Immature natural killer cell (primary cell): ENCODE measurements at regions not wholly inside any gene's neighbourhood (a gene's known extent, or its start where the extent isn't known, plus 50 kb on each side); places are given as distances from the start of the nearest gene placed in this dataset.

Experiments used
- DNase-seq, 3 donors: peaks; one replicate each; pipeline ENCODE4 v3.0.0; 2022; ENCODE audit warnings: mixed read lengths in 1 of 3
- H3K27ac Mint-ChIP-seq, 6 donors: one replicate each; pipeline ENCODE4 v1.8.0; 2020; ENCODE audit warnings: mixed read lengths in 6 of 6, mild to moderate bottlenecking in 5 of 6, inconsistent platforms in 4 of 6, moderate library complexity in 3 of 6
- H3K27me3 Mint-ChIP-seq, 3 donors: one replicate each; pipeline ENCODE4 v1.8.0; 2020 to 2021; ENCODE audit warnings: low read depth in 3 of 3, mild to moderate bottlenecking in 3 of 3, mixed read lengths in 3 of 3, moderate library complexity in 3 of 3, inconsistent platforms in 1 of 3
- H3K36me3 Mint-ChIP-seq, 3 donors: one replicate each; pipeline ENCODE4 v1.8.0; 2020; ENCODE audit warnings: mixed read lengths in 3 of 3, inconsistent platforms in 2 of 3, mild to moderate bottlenecking in 2 of 3
- H3K4me1 Mint-ChIP-seq, 2 donors: one replicate each; pipeline ENCODE4 v1.8.0; 2020; ENCODE audit warnings: inconsistent platforms in 2 of 2, mild to moderate bottlenecking in 2 of 2, mixed read lengths in 2 of 2, moderate library complexity in 1 of 2
- H3K4me3 Mint-ChIP-seq, 5 donors: one replicate each; pipeline ENCODE4 v1.8.0; 2020; ENCODE audit warnings: mild to moderate bottlenecking in 5 of 5, mixed read lengths in 5 of 5, inconsistent platforms in 3 of 5, moderate library complexity in 3 of 5
- H3K9me3 Mint-ChIP-seq, 6 donors: one replicate each; pipeline ENCODE4 v1.8.0; 2020; ENCODE audit warnings: mild to moderate bottlenecking in 6 of 6, mixed read lengths in 6 of 6, inconsistent platforms in 4 of 6, moderate library complexity in 3 of 6

DNA sequence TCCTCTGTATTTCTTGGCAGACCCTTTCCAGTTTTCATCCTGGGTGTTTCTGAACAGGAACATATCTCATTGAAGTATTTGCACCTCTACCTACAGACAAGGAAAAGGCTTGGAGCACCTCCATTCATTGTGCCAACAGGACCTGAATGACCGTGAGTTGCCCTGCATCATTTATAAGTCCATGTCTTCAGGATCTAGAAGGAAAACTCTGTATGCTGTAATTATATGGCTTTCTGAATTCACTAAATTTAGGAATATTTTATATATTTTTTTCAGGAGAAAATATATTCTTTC lies 402.3 kb upstream of the SLC14A2 start:
- Mint-ChIP-seq H3K27ac (no peak overlapping the region), H3K27me3 (peaks cover 0 to 5% (median 5%) of the 10 kb centered on the region in 3 donors), H3K36me3 (no peaks in the 10 kb centered on the region), H3K9me3 (no peaks in the 10 kb centered on the region), H3K4me1 (no peaks in the 10 kb centered on the region), H3K4me3 (no peak overlapping the region)
- DNase-seq, result no peak

- Mint-ChIP-seq H3K27me3 (peaks cover 0 to 2% (median 0%) of the 10 kb centered on the region in 3 donors), H3K4me3 (no peak overlapping the region), H3K36me3 (peaks cover 0 to 3% (median 0%) of the 10 kb centered on the region in 3 donors), H3K27ac (no peak overlapping the region), H3K9me3 (peaks cover 0 to 3% (median 0%) of the 10 kb centered on the region in 6 donors), H3K4me1 (peaks cover 0 to 10% of the 10 kb centered on the region in 2 donors)
- no peak for DNase-seq
Observed at GRCh38 chr18:45218436-45218835, 396.8 kb upstream of the SLC14A2 start.

DNA sequence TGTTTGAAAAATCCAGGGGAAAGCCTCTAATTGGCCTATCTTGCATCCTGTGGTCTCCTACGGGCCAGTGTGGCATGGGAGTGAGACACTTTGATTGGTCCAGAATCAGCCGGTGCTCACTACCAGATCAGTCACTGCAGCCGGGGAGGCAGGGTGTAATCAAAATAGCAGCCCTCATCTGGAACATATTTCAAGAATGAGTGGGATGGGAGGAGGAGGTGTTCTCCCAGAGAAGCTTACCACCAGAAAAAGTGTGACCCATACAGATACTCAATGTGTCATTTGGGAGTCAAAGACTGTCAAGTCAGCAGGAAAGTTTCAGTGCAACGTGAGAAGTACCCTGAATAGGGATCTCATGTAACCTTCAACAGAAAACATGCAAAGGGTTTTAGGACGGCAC lies 393.9 kb upstream of the SLC14A2 start:
- H3K36me3 Mint-ChIP-seq, result peaks cover 0 to 3% (median 0%) of the 10 kb centered on the region in 3 donors
- H3K4me1 Mint-ChIP-seq, result peaks cover 0 to 10% of the 10 kb centered on the region in 2 donors
- H3K27ac Mint-ChIP-seq, result no peak overlapping the region
- peaks cover 0 to 2% (median 0%) of the 10 kb centered on the region in 3 donors for H3K27me3 Mint-ChIP-seq
- DNase-seq, result no peak
- no peak overlapping the region for H3K4me3 Mint-ChIP-seq
- H3K9me3 Mint-ChIP-seq, result peaks cover 0 to 3% (median 0%) of the 10 kb centered on the region in 6 donors

DNA sequence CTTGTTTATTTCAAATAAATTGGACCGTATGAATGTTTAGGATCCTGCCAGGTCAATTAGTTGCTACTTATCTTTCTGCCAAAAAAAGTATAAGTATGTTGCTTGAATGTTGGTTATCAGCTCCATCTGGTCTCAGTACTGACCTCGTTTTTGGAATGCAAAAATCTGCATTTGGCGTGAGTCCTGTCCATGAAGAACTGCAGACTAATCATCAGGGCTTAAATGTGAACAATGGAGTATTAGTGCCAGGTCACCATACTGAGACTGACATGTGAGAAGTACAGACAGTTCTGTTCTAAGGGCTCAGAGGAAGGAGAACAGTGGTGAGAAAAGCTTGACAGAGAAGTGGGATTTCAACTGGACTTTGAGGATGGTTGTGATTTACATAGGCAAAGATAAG lies 393.1 kb upstream of the SLC14A2 start:
- no peak for DNase-seq
- H3K4me1 Mint-ChIP-seq, result peaks cover 0 to 10% of the 10 kb centered on the region in 2 donors
- peaks cover 0 to 2% (median 0%) of the 10 kb centered on the region in 3 donors for H3K27me3 Mint-ChIP-seq
- no peak overlapping the region for H3K27ac Mint-ChIP-seq
- H3K9me3 Mint-ChIP-seq, result peaks cover 0 to 3% (median 0%) of the 10 kb centered on the region in 6 donors
- no peak overlapping the region for H3K4me3 Mint-ChIP-seq
- H3K36me3 Mint-ChIP-seq, result peaks cover 0 to 3% (median 0%) of the 10 kb centered on the region in 3 donors

- H3K27ac Mint-ChIP-seq, result no peak overlapping the region
- H3K4me3 Mint-ChIP-seq, result no peak overlapping the region
Observed at GRCh38 chr18:45227001-45227742, 388.1 kb upstream of the SLC14A2 start.

DNA sequence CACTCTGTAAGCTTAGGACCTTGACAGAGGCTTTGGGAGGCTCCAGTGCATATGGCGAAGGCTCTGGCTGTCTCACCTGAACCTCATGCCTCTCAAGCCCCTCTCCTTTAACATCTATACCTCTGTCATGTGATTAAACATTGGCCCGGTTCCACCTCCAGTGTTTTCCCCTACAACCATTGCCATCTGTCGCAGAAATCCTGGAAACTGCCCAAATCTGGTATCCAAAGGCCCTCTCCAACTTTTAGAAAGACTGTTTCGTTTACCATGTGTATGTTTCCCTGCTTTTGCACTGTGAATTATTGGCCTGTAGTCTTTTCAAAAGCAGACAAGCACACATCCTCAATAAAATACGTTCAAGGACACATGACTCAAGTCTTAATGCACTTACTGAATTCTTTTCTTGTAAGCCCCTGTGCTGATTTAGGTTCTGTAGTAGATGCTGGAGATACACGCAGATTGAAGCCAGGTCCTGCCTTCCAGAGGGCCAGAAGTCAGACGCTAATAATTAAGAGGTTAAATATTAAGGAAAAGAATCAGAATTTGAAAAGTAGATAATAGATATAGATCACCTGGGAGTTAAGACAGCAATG lies 386.4 kb upstream of the SLC14A2 start:
- Mint-ChIP-seq H3K4me3 (no peak overlapping the region), H3K27ac (no peak overlapping the region), H3K36me3 (no peaks in the 10 kb centered on the region), H3K9me3 (no peaks in the 10 kb centered on the region), H3K27me3 (peaks cover 0 to 8% (median 3%) of the 10 kb centered on the region in 3 donors), H3K4me1 (no peaks in the 10 kb centered on the region)
- no peak for DNase-seq

More at GRCh38 chr18:45227001-45227742, 388.1 kb upstream of the SLC14A2 start:
- DNase-seq, result no peak
- Mint-ChIP-seq H3K36me3 (peaks cover 0 to 3% (median 0%) of the 10 kb centered on the region in 3 donors), H3K27me3 (peaks cover 0 to 10% (median 3%) of the 10 kb centered on the region in 3 donors), H3K4me1 (no peaks in the 10 kb centered on the region), H3K9me3 (no peaks in the 10 kb centered on the region)

- H3K36me3 Mint-ChIP-seq, result no peaks in the 10 kb centered on the region
- no peak overlapping the region for H3K4me3 Mint-ChIP-seq
- no peak for DNase-seq
- no peaks in the 10 kb centered on the region for H3K4me1 Mint-ChIP-seq
- peaks cover 0 to 9% (median 3%) of the 10 kb centered on the region in 3 donors for H3K27me3 Mint-ChIP-seq
- no peaks in the 10 kb centered on the region for H3K9me3 Mint-ChIP-seq
- H3K27ac Mint-ChIP-seq, result no peak overlapping the region
Observed at GRCh38 chr18:45231617-45232016, 383.7 kb upstream of the SLC14A2 start.

DNA sequence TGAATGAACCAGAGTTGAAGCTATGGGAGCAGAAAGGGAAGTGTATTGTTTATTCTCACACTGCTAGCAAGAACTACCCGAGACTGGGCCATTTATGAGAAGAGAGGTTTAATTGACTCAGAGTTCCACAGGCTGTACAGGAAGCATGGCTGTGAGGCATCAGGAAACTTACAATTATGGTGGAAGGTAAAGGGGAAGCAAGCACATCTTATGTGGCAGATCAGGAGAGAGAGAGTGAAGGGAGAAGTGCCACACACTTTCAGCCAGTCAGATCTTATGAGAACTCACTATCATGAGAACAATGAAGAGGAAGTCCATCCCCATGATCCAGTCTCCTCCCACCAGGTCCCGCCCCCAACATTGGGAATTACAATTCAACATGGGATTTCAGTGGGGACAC lies 383.2 kb upstream of the SLC14A2 start:
- no peak overlapping the region for H3K27ac Mint-ChIP-seq
- H3K4me1 Mint-ChIP-seq, result no peaks in the 10 kb centered on the region
- H3K36me3 Mint-ChIP-seq, result no peaks in the 10 kb centered on the region
- H3K9me3 Mint-ChIP-seq, result no peaks in the 10 kb centered on the region
- no peak for DNase-seq
- H3K27me3 Mint-ChIP-seq, result peaks cover 0 to 9% (median 3%) of the 10 kb centered on the region in 3 donors
- no peak overlapping the region for H3K4me3 Mint-ChIP-seq

DNA sequence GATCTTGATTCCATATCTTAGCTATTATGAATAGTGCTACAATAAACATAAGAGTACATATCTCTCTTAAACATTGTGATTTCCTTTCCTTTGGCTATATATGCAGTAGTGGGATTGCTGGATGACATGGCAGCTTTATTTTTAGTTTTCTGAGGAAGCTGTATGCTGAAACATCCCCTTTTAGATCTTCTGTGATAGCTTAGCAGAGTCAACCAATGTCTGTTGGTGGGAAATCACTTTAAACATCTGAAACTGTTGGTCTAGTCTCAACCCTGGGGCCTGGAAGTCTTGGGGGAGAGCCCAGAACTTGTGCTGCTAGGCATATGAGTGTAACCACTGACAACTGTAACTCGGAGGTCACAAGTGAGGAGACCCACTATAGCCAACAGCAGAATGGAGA lies 378.6 kb upstream of the SLC14A2 start:
- no peak for DNase-seq
- Mint-ChIP-seq H3K9me3 (peaks cover 0 to 2% (median 0%) of the 10 kb centered on the region in 6 donors), H3K27ac (no peak overlapping the region), H3K4me3 (no peak overlapping the region), H3K4me1 (no peaks in the 10 kb centered on the region), H3K27me3 (peaks cover 0 to 8% (median 0%) of the 10 kb centered on the region in 3 donors), H3K36me3 (no peaks in the 10 kb centered on the region)

DNA sequence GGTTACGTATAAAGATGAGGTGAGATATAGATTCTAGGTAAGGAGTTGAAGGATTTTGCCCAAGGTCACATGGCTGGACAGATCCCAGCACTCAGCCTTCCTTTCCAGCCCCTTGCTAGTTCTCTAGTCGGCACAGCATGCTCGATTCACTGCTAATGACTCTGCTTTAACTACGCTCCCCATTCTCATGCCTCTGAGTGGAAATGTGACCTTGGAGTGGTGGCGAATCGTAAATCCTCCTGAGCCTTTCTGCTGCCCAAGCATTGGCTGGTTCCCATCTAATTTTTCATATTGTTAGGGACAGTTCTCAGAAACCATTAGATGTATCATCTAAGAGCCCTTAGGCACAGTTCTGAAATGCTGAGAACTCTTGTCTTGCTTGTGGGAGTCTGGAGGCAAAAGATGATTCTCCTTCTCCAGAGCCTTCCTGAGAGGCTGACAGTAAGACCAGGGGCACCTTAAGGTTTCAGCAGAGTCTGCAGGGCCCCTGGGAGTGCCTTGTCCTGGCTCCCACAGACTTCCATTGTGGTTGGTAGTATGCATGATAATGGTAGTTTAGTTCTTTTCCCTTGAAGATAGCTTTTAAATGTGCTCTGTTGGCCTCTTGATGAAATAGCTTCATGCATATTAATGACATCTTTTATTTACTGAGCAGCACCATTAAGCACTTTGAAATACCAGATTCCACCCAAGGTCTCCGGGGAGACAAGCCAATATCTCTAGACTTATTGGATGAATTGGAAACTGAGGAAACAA lies 377.8 kb upstream of the SLC14A2 start:
- Mint-ChIP-seq H3K36me3 (no peaks in the 10 kb centered on the region), H3K4me1 (no peaks in the 10 kb centered on the region), H3K9me3 (peaks cover 0 to 2% (median 0%) of the 10 kb centered on the region in 6 donors), H3K27ac (no peak overlapping the region), H3K27me3 (peaks cover 0 to 6% (median 0%) of the 10 kb centered on the region in 3 donors), H3K4me3 (no peak overlapping the region)
- DNase-seq, result no peak

- no peaks in the 10 kb centered on the region for H3K4me1 Mint-ChIP-seq
- DNase-seq, result no peak
Observed at GRCh38 chr18:45241271-45241670, 374.0 kb upstream of the SLC14A2 start.

GRCh38 chr18:45241982-45242565 lies 373.2 kb upstream of the SLC14A2 start:
- Mint-ChIP-seq H3K9me3 (peaks cover 0 to 2% (median 0%) of the 10 kb centered on the region in 6 donors), H3K4me1 (no peaks in the 10 kb centered on the region), H3K36me3 (no peaks in the 10 kb centered on the region)

More at GRCh38 chr18:45241271-45241670, 374.0 kb upstream of the SLC14A2 start:
- no peaks in the 10 kb centered on the region for H3K36me3 Mint-ChIP-seq
- peaks cover 0 to 4% (median 0%) of the 10 kb centered on the region in 3 donors for H3K27me3 Mint-ChIP-seq
- H3K9me3 Mint-ChIP-seq, result peaks cover 0 to 2% (median 0%) of the 10 kb centered on the region in 6 donors
- no peak overlapping the region for H3K27ac Mint-ChIP-seq
- no peak overlapping the region for H3K4me3 Mint-ChIP-seq

GRCh38 chr18:45243340-45244110 lies 371.8 kb upstream of the SLC14A2 start:
- peaks cover 0 to 8% (median 0%) of the 10 kb centered on the region in 3 donors for H3K27me3 Mint-ChIP-seq
- no peaks in the 10 kb centered on the region for H3K4me1 Mint-ChIP-seq
- no peaks in the 10 kb centered on the region for H3K36me3 Mint-ChIP-seq
- no peak for DNase-seq
- peaks cover 0 to 2% (median 0%) of the 10 kb centered on the region in 6 donors for H3K9me3 Mint-ChIP-seq
- H3K4me3 Mint-ChIP-seq, result no peak overlapping the region
- H3K27ac Mint-ChIP-seq, result no peak overlapping the region

More at GRCh38 chr18:45241982-45242565, 373.2 kb upstream of the SLC14A2 start:
- no peak overlapping the region for H3K4me3 Mint-ChIP-seq
- H3K27ac Mint-ChIP-seq, result no peak overlapping the region
- H3K27me3 Mint-ChIP-seq, result peaks cover 0 to 8% (median 0%) of the 10 kb centered on the region in 3 donors
- DNase-seq, result no peak
